IMR-90 (cell line): ENCODE measurements at regions not wholly inside any gene's neighbourhood (a gene's known extent, or its start where the extent isn't known, plus 50 kb on each side); places are given as distances from the start of the nearest gene placed in this dataset.

Source experiments
- ATAC-seq: fragments of 200-7000 bp; cut with Tn5 transposase; 2 replicates; pipeline ENCODE4 v1.9.1; 2020; ENCODE audit warnings: low read depth, mild to moderate bottlenecking, moderate library complexity
- BruUV-seq: library from RNA; stranded (reverse); fragments of 400-500 nt; replicated peaks from 2 replicates; lab custom pipeline; 2021; lab: Mats Ljungman, UMichigan
- CTCF ChIA-PET: fragments of 300-600 bp; formaldehyde crosslinking; extraction: SDS; loops from one replicate; lab custom pipeline; 2021; ENCODE audit warnings: antibody characterized with exemption; lab: Yijun Ruan, JAX
- POLR2A ChIA-PET: fragments of 300-600 bp; sonication (Branson Sonifier 250); formaldehyde crosslinking; loops from one replicate; lab custom pipeline; 2022; ENCODE audit warnings: antibody characterized with exemption; ENCODE audit not compliant: unreplicated experiment; lab: Charles Lee
- DNase-seq: peaks from one replicate; pipeline ENCODE4 v3.0.0; 2013
- H2AFZ ChIP-seq: replicated peaks from 2 replicates; pipeline ENCODE3; 2013; ENCODE audit warnings: low read length, mild to moderate bottlenecking; ENCODE audit not compliant: poor library complexity
- H2AK5ac ChIP-seq: 2 replicates; pipeline ENCODE4 v1.6.1; 2013; ENCODE audit warnings: low read depth, low read length, inconsistent platforms
- H2AK9ac ChIP-seq: replicated peaks from 2 replicates; pipeline ENCODE3; 2013; ENCODE audit warnings: mild to moderate bottlenecking, low read depth, low read length, moderate library complexity; ENCODE audit not compliant: poor library complexity
- H2BK120ac ChIP-seq: 2 replicates; pipeline ENCODE4 v1.6.1; 2013; ENCODE audit warnings: low read depth, low read length, inconsistent platforms
- H2BK15ac ChIP-seq: 3 replicates; pipeline ENCODE4 v1.6.1; 2013; ENCODE audit warnings: low read depth, low read length, inconsistent platforms
- H2BK20ac ChIP-seq: 2 replicates; pipeline ENCODE4 v1.6.1; 2013; ENCODE audit warnings: low read depth, mild to moderate bottlenecking, inconsistent platforms, low read length, moderate library complexity
- H2BK5ac ChIP-seq: 2 replicates; pipeline ENCODE4 v1.6.1; 2013; ENCODE audit warnings: mild to moderate bottlenecking, low read depth, low read length, inconsistent platforms; ENCODE audit not compliant: poor library complexity, severe bottlenecking
- H3K14ac ChIP-seq: replicated peaks from 2 replicates; pipeline ENCODE4 v1.6.1; 2013; ENCODE audit warnings: low read depth, low read length, inconsistent platforms
- H3K18ac ChIP-seq: 2 replicates; pipeline ENCODE4 v1.6.1; 2013; ENCODE audit warnings: low read depth, low read length, control low read depth
- H3K23ac ChIP-seq: 2 replicates; pipeline ENCODE4 v1.6.1; 2013; ENCODE audit warnings: low read depth, low read length, inconsistent platforms
- H3K27ac ChIP-seq: 2 replicates; pipeline ENCODE4 v1.5.1; 2013; ENCODE audit warnings: mild to moderate bottlenecking, control low read depth, low read length; ENCODE audit not compliant: insufficient read depth
- H3K27me3 ChIP-seq: 2 replicates; pipeline ENCODE4 v1.6.1; 2013; ENCODE audit warnings: low read length; ENCODE audit not compliant: control insufficient read depth, insufficient read depth
- H3K36me3 ChIP-seq: 2 replicates; pipeline ENCODE4 v1.6.1; 2013; ENCODE audit warnings: low read length, mixed read lengths; ENCODE audit not compliant: control insufficient read depth, insufficient read depth
- H3K4ac ChIP-seq: 2 replicates; pipeline ENCODE4 v1.6.1; 2013; ENCODE audit warnings: low read depth, low read length, inconsistent platforms
- H3K4me1 ChIP-seq: 2 replicates; pipeline ENCODE4 v1.6.1; 2013; ENCODE audit warnings: low read length, mixed read lengths; ENCODE audit not compliant: control insufficient read depth, insufficient read depth
- H3K4me2 ChIP-seq: 2 replicates; pipeline ENCODE4 v1.6.1; 2013; ENCODE audit warnings: low read depth, mild to moderate bottlenecking, control low read depth, low read length, moderate library complexity
- H3K4me3 ChIP-seq: 2 replicates; pipeline ENCODE4 v1.5.1; 2013; ENCODE audit warnings: low read depth, mild to moderate bottlenecking, control low read depth, low read length, moderate library complexity; ENCODE audit not compliant: insufficient read depth
- H3K56ac ChIP-seq: 2 replicates; pipeline ENCODE4 v1.6.1; 2013; ENCODE audit warnings: low read length, inconsistent platforms; ENCODE audit not compliant: insufficient read depth; ENCODE audit errors: extremely low read depth
- H3K79me1 ChIP-seq, 2 experiments: 2 replicates each; pipeline ENCODE4 v1.6.1; 2013; ENCODE audit warnings: low read length in 2 of 2, inconsistent platforms in 1 of 2, low read depth in 1 of 2
- H3K9ac ChIP-seq: 2 replicates; pipeline ENCODE4 v1.6.1; 2013; ENCODE audit warnings: low read depth, low read length, control low read depth
- H3K9me1 ChIP-seq: 2 replicates; pipeline ENCODE4 v1.6.1; 2013; ENCODE audit warnings: low read length, inconsistent platforms; ENCODE audit not compliant: insufficient read depth
- H3K9me3 ChIP-seq: 2 replicates; pipeline ENCODE4 v1.6.1; 2013; ENCODE audit warnings: low read length; ENCODE audit not compliant: control insufficient read depth, insufficient read depth
- H4K20me1 ChIP-seq: 2 replicates; pipeline ENCODE4 v1.6.1; 2013; ENCODE audit warnings: low read length, inconsistent platforms; ENCODE audit not compliant: insufficient read depth
- H4K5ac ChIP-seq: 2 replicates; pipeline ENCODE4 v1.6.1; 2013; ENCODE audit warnings: mild to moderate bottlenecking, low read depth, low read length, control low read depth
- H4K8ac ChIP-seq, 2 experiments: 2 replicates each; pipeline ENCODE4 v1.6.1; 2013; ENCODE audit warnings: low read depth in 2 of 2, low read length in 2 of 2, control low read depth in 1 of 2, inconsistent platforms in 1 of 2
- H4K91ac ChIP-seq: 2 replicates; pipeline ENCODE4 v1.6.1; 2013; ENCODE audit warnings: low read depth, low read length, inconsistent platforms; ENCODE audit not compliant: insufficient read depth
- BHLHE40 ChIP-seq: fragments of 150-350 bp; IDR thresholded peaks from 2 replicates; pipeline ENCODE4 v1.6.1; 2016; ENCODE audit warnings: mild to moderate bottlenecking, low read depth, low read length
- CEBPB ChIP-seq: IDR thresholded peaks from 2 replicates; pipeline ENCODE4 v1.6.1; 2012; ENCODE audit warnings: low read depth, low read length, improper control_type of control experiment
- CHD1 ChIP-seq: IDR thresholded peaks from 2 replicates; pipeline ENCODE4 v1.6.1; 2012; ENCODE audit warnings: low read depth, low read length, improper control_type of control experiment
- FOS ChIP-seq: fragments of 150-350 bp; IDR thresholded peaks from 2 replicates; pipeline ENCODE4 v1.6.1; 2016; ENCODE audit warnings: low read depth, low read length
- MAFK ChIP-seq: IDR thresholded peaks from 2 replicates; pipeline ENCODE4 v1.6.1; 2012; ENCODE audit warnings: low read depth, low read length, improper control_type of control experiment
- MAZ ChIP-seq: IDR thresholded peaks from 2 replicates; pipeline ENCODE4 v1.6.1; 2012; ENCODE audit warnings: low read depth, mild to moderate bottlenecking, low read length, improper control_type of control experiment, moderate library complexity, borderline replicate concordance
- MXI1 ChIP-seq: IDR thresholded peaks from 2 replicates; pipeline ENCODE4 v1.6.1; 2012; ENCODE audit warnings: low read depth, mild to moderate bottlenecking, low read length, moderate library complexity, borderline replicate concordance
- NFE2L2 ChIP-seq: fragments of 150-350 bp; IDR thresholded peaks from 2 replicates; pipeline ENCODE4 v1.6.1; 2016; ENCODE audit warnings: low read depth, mild to moderate bottlenecking, low read length
- POLR2A ChIP-seq: IDR thresholded peaks from 2 replicates; pipeline ENCODE4 v1.6.1; 2012; ENCODE audit warnings: mild to moderate bottlenecking, low read depth, low read length
- RAD21 ChIP-seq: IDR thresholded peaks from 2 replicates; pipeline ENCODE4 v1.6.1; 2012; ENCODE audit warnings: low read length, improper control_type of control experiment
- RCOR1 ChIP-seq: IDR thresholded peaks from 2 replicates; pipeline ENCODE4 v1.6.1; 2012; ENCODE audit warnings: mild to moderate bottlenecking, low read length, improper control_type of control experiment; ENCODE audit not compliant: insufficient replicate concordance
- RFX5 ChIP-seq: IDR thresholded peaks from 2 replicates; pipeline ENCODE4 v1.8.0; 2012; ENCODE audit warnings: low read depth, mild to moderate bottlenecking, low read length, moderate library complexity
- SMC3 ChIP-seq: fragments of 150-350 bp; IDR thresholded peaks from 2 replicates; pipeline ENCODE4 v1.6.1; 2016; ENCODE audit warnings: low read depth, mild to moderate bottlenecking, antibody characterized with exemption, low read length, moderate library complexity
- WGBS, 2 experiments: methylation state at CpG; one replicate each; pipeline versions ENCODE4 v1.1.5 to v1.1.7; 2013; ENCODE audit warnings: missing lambda C conversion rate in 2 of 2; ENCODE audit not compliant: insufficient read length in 1 of 2; ENCODE audit errors: extremely low coverage in 2 of 2; 5-methylcytosine and 5-hydroxymethylcytosine counted together
- dilution Hi-C: fragments of 300-500 bp; cut with HindIII; formaldehyde crosslinking; loops from one replicate; pipeline ENCODE4 v1.14.3; 2018; ENCODE audit warnings: low sequenced_read_pairs; ENCODE audit not compliant: unreplicated experiment
- in situ Hi-C: fragments of 300-500 bp; cut with MboI; formaldehyde crosslinking; loops from 3 replicates; pipeline ENCODE4 v1.14.3; 2019; ENCODE audit warnings: low sequenced_read_pairs, inconsistent platforms, mixed read lengths
- intact Hi-C: fragments of 100-400 bp; cut with micrococcal nuclease; formaldehyde crosslinking; loops from 2 replicates; pipeline ENCODE4 v1.10.0; 2022
- TF ChIP-seq, protein P1 (sequence below): fragments of 150-350 bp; IDR thresholded peaks from 2 replicates; pipeline ENCODE4 v1.6.1; 2016; ENCODE audit warnings: low read depth, mild to moderate bottlenecking, low read length, moderate library complexity, borderline replicate concordance
- TF ChIP-seq, protein P2 (sequence below): conservative IDR thresholded peaks from 2 replicates; pipeline ENCODE4 v1.5.1; 2012; ENCODE audit warnings: mild to moderate bottlenecking, low read depth, low read length, improper control_type of control experiment
- TF ChIP-seq, protein P3 (sequence below): fragments of 150-350 bp; IDR thresholded peaks from 2 replicates; pipeline ENCODE4 v1.6.1; 2017; ENCODE audit warnings: mild to moderate bottlenecking, antibody characterized with exemption, low read length, low read depth

DNA sequence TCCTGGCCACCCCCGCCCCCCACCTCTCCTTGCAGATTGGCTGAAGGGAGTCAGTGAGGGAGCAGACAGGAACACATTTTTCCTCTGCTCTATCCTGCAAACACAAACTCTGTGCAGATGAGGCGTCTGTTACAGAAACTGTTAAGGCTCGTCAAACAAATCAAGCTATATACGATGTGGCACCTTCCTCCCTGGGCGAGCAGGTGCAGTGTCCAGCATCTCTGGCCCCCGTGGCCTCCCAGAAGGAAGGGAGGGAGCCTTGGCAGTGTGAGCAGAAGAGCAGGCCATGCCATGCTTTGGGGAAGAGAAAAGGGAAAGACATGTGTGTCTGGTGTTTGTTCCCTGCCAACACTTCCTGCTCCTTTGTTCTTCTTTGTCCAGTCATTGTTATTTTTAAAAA is 267.8 kb downstream of the UTP18 start:
- ATAC-seq = no peak
- Histone ChIP-seq H3K56ac (no peak overlapping the region), H4K8ac (no peak overlapping the region), H3K14ac (no peak overlapping the region), H3K9me1 (no peaks in the 10 kb centered on the region), H3K9ac (no peak overlapping the region), H2AFZ (no peak overlapping the region), H3K18ac (no peak overlapping the region), H4K20me1 (no peaks in the 10 kb centered on the region), H4K5ac (no peak overlapping the region), H3K9me3 (peaks cover 3% of the 10 kb centered on the region; the same call in 1 of the 2 replicates), H2BK120ac (no peak overlapping the region), H3K36me3 (no peaks in the 10 kb centered on the region), H2AK9ac (no peak overlapping the region), H3K23ac (no peak overlapping the region), H2BK15ac (no peak overlapping the region), H3K4me2 (no peak overlapping the region), H3K27me3 (no peaks in the 10 kb centered on the region), H2BK5ac (no peak overlapping the region), H2AK5ac (no peak overlapping the region), H3K4me3 (no peak overlapping the region), H2BK20ac (no peak overlapping the region), H3K27ac (no peak overlapping the region), H3K4ac (no peak overlapping the region), H3K79me1 (no peaks in the 10 kb centered on the region), H3K4me1 (no peaks in the 10 kb centered on the region), H4K91ac (no peak overlapping the region)
- no peak for DNase-seq
- in situ Hi-C loops = no loop called here
- dilution Hi-C loops = no loop called here
- CTCF ChIA-PET = no interaction called here
- TF ChIP-seq POLR2A (no peak), MXI1 (no peak), FOS (no peak), MAFK (no peak), RFX5 (no peak), NFE2L2 (no peak), BHLHE40 (no peak), CHD1 (no peak), CEBPB (no peak), MAZ (no peak), RAD21 (no peak), SMC3 (no peak), RCOR1 (no peak)
- TF ChIP-seq, protein P1, sequence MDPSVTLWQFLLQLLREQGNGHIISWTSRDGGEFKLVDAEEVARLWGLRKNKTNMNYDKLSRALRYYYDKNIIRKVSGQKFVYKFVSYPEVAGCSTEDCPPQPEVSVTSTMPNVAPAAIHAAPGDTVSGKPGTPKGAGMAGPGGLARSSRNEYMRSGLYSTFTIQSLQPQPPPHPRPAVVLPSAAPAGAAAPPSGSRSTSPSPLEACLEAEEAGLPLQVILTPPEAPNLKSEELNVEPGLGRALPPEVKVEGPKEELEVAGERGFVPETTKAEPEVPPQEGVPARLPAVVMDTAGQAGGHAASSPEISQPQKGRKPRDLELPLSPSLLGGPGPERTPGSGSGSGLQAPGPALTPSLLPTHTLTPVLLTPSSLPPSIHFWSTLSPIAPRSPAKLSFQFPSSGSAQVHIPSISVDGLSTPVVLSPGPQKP = no peak
- TF ChIP-seq, protein P2, sequence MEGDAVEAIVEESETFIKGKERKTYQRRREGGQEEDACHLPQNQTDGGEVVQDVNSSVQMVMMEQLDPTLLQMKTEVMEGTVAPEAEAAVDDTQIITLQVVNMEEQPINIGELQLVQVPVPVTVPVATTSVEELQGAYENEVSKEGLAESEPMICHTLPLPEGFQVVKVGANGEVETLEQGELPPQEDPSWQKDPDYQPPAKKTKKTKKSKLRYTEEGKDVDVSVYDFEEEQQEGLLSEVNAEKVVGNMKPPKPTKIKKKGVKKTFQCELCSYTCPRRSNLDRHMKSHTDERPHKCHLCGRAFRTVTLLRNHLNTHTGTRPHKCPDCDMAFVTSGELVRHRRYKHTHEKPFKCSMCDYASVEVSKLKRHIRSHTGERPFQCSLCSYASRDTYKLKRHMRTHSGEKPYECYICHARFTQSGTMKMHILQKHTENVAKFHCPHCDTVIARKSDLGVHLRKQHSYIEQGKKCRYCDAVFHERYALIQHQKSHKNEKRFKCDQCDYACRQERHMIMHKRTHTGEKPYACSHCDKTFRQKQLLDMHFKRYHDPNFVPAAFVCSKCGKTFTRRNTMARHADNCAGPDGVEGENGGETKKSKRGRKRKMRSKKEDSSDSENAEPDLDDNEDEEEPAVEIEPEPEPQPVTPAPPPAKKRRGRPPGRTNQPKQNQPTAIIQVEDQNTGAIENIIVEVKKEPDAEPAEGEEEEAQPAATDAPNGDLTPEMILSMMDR = no peak
- TF ChIP-seq, protein P3, sequence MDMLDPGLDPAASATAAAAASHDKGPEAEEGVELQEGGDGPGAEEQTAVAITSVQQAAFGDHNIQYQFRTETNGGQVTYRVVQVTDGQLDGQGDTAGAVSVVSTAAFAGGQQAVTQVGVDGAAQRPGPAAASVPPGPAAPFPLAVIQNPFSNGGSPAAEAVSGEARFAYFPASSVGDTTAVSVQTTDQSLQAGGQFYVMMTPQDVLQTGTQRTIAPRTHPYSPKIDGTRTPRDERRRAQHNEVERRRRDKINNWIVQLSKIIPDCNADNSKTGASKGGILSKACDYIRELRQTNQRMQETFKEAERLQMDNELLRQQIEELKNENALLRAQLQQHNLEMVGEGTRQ = no peak
- intact Hi-C loops = no loop called here
- POLR2A ChIA-PET = no interaction called here
- no CpG with 5 or more reads among the region's 6 CpGs for WGBS, 2 experiments
- no TSS peak for BruUV-seq
